PFSK-1 (cell line): ENCODE measurements at regions not wholly inside any gene's neighbourhood (a gene's known extent, or its start where the extent isn't known, plus 50 kb on each side); places are given as distances from the start of the nearest gene placed in this dataset.

Experiments used
- POLR2AphosphoS5 ChIP-seq: IDR thresholded peaks from 2 replicates; pipeline ENCODE4 v1.6.1; 2012; ENCODE audit warnings: low read depth, mild to moderate bottlenecking, control low read depth, low read length, moderate library complexity
- SIN3A ChIP-seq: IDR thresholded peaks from 2 replicates; pipeline ENCODE4 v1.6.1; 2012; ENCODE audit warnings: mild to moderate bottlenecking, low read length, moderate library complexity, borderline replicate concordance; ENCODE audit not compliant: insufficient read depth

DNA sequence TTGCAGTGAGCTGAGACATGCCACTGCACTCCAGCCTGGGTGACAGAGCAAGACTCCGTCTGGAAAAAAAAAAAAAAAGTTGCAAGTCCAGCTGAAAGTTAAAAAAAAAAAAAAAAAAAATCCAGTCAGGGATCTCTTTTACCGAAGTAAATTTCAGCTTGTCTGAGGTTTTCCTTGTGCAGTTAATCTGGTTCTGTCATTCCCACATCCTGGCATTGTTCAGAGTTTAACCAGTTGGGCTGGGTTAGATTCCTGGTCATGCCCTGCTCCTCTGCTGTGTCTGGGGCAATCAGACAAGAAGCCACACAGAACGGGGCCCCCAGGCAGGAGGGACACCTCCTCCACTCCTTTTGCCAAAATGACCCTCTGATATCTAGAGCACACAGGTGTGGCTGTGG is 84.1 kb upstream of the KLHL25 start:
- TF ChIP-seq POLR2AphosphoS5 (no peak), SIN3A (no peak)
